ENCODE measurements at regions not wholly inside any gene's neighbourhood (a gene's known extent, or its start where the extent isn't known, plus 50 kb on each side); places are given as distances from the start of the nearest gene placed in this dataset.
"Not testable (repeated sequence)": the region's sequence is repeated elsewhere in the genome, so short reads cannot be mapped to it uniquely, and the experiment has no call there.

DNA sequence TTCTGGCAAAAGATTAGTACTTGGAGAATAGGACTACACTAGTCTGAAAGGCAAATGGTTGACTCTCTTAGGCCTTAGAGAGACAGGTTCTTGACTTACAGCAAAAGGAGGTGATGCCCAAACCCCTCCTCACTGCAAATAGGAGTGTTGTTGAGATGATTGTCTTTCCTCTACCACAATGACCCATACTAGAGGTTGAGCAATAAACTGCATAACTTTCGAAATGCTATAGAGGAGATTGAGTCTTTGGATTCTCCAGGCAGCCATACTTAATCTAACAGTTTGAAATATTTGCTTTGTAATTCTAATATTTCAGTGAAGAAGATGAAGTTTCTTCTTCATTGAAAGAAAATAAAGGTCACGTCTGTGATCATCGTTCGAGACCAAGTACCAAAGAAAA lies 498.5 kb upstream of the GBE1 start:
- no peak for DNase-seq

DNA sequence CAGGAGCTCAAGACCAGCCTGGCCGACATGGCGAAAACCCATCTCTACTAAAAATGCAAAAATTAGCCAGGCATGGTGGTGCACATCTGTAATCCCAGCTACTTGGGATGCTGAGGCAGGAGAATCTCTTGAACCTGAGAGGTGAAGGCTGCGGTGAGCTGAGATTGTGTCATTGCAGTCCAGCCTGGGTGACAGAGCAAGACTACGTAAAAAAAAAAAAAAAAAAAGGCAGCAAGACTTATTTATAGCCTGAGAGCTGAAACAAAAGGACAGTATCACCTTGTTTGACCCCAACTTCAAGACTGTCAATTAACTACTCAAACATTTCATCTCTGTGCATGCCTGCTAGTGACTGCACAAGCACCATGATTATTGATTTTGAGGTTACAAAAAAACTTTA lies 478.9 kb upstream of the GBE1 start:
- no peak for DNase-seq

DNA sequence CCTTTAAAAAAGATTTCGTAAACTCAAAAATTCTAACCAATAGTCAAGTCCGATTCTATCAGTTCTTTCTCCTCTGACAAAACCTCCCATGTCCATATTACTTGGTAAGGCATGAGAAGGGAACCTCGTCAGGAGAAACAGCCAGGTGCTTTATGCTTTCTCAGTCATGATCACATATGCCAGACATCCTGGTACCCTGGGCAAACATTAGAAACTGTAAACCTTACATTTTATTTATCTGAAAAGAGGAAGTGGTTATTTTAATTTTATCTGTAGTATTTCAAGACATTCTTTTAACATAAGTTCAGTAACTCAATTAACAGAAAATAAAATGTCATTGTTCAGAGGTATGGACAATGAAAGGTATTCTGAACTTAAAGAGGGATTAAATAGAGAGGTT lies 474.8 kb upstream of the GBE1 start:
- no peak for DNase-seq

DNA sequence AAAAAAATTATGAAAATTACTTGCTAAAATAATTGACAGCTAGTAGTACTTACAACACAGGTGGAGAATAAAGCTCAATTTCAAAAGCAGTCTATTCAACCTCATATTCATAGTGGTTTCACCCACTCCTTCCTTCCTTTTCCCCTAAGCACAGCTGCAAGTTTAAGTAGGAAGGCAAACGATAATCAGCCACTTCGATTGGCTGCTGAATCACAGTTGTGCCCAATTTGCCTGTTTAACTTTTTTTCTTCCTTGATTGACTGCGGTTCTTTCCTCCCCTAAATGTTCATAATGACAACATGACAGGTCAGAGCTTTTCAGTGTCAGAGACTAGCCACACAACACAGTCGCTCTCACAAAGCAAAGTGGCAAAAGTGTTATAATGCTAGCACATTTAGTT lies 468.0 kb upstream of the GBE1 start:
- no peak for DNase-seq

DNA sequence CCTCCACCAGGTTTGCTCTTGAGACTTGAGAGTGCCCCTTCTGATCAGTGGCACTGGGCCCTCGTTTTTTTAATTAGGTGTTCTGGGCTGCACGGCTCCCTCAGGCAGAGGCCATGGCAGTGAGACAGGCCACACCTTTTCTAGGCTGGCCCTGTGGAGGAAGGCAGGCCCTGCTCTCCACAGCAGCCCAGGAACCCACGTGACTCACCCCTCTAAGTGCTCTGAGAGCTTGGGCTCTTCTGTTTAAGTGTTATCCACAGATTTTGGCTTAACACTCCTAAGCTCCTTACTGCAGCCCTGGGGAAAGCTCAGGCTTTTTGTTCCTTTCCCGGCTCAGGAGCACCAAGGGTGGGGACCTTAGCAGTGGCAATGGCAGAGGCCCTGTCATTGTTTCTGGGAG lies 463.2 kb upstream of the GBE1 start:
- no peak for DNase-seq

DNA sequence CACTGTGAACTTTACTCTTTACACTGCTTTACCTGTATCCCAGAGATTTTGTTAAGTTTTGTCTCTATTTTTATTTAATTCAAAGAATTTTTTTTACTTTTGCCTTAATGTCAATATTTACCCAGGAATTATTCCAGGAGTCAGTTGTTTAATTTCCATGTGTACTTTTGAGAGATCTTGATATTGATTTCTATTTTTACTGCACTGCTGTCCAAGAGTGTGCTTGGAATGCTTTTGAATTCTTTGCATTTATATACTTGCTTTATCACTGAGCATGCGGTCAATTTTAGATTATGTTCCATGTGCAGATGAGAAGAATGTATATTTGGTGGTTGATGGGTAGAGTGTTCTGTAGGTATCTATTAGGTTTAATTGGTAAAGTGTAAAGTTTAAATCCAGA lies 461.0 kb upstream of the GBE1 start:
- DNase-seq: no peak

DNA sequence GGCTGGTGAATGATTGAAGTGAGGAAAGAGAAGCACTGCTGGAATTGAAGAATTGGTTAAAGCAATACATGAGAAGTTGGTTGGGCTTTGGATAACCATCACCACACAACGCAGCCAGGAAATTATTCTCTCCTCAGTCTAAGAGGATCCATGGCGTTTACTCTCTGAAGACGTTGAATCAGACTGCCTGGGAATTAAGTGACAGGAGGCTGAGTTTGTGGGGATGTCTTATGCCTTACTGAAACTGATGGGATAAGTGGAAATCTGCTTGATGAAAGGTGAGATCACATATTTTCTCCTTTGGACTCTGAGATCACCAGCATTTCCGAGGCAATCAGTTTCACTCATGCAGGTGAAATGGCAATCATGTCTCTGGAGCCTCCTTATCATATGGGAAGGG lies 456.1 kb upstream of the GBE1 start:
- DNase-seq: no peak

DNA sequence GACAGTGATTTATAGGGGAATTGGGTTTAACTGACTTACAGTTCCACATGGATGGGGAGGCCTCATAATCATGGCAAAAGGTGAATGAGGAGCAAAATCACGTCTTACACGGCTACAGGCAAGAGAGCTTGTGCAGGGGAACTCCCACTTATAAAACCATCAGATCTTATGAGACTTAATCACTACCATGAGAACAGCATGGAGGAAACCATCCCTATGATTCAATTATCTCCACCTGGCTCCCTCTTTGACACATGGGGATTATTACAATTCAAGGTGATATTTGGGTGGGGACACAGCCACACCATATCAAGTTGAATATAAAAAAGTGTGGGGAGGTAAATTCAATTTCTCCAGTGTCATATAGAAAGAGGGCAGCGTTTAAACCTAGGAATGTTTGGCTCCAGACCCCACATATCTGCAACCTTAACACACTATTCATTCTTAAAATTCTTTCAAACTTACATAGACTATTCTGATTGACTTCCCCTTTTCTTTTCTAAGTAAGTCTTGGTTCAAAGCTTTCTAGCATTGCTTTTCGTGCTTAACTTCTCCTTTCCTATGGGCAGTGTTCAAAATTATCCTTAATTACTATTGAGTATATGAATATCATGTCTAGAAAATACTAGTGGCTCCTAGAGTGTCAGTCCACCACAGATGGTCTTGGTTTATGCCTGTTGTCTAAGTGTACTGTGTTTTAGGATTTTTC lies 446.7 kb upstream of the GBE1 start:
- DNase-seq: no peak

DNA sequence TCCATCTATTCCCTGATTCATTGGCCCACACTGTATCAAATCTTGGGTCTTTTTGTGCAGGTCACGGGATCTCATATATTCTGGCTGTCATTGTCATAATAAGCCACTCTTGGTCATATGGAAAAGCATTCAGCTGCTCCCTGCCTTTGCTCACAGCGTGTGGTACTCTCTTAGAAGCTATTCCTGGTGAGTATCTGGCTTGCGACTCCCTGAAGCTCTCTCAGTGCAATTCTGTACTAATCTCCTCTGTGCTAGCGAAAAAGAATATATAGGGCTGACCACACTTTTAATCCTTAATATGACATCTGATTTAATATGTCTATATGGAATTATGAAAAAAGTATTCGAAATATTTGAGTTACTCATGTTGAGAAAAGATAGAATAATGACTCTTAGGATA lies 440.8 kb upstream of the GBE1 start:
- no peak for DNase-seq

DNA sequence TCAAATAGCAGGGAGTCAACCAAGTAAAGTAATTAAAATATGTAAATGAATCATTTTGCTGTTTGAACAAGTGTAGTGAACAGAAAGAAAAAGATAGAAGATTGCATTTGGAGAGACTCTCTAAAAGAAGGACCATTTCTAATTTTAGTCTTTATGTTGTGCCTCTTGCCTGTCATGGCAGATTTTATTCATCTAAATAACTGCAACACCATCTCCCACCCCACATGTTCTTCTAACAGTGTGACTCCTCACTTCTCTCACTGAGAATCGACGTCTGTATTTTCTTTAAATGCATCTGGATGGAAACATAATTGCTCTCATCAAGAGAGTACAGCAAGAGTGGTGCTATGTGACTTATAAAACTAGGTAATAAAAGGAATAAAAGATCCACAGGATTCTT lies 439.9 kb upstream of the GBE1 start:
- DNase-seq: no peak

DNA sequence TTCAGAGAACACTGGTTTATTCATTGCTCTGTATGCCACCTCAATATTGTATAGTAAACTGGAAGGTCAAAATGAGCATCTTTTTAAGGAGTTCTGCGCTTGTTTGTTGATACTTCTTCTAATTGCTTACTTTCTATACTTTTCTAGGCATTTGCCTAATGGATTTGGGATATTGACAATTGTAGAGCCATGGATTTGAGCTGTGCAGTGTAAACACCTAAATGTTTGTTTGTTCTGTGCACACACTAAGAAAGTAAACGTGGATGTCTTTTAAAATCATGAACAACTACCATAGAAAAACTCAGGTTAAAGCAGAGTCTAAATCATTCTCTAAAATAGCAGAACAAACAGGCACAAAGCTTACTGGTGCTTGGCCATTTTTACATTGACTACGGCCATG lies 436.6 kb upstream of the GBE1 start:
- DNase-seq: no peak

DNA sequence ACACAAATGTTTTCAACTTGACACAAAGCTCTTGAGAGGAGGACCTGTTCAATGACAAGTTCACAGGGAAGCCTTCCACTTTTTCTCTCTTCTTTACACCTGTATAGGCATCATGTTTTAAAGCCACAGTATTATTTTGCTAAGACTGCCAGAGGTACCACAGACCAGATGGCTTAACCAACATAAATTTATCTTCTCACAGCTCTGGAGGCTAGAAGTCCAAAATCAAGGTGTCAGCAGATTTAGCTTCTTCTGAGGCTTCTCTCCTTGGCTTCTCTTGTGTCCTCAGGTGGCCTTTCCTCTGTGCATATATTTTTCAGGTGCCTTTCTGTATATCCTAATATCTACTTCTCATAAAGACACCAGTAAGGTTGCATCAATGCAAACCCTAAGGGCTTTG lies 435.2 kb upstream of the GBE1 start:
- no peak for DNase-seq

DNA sequence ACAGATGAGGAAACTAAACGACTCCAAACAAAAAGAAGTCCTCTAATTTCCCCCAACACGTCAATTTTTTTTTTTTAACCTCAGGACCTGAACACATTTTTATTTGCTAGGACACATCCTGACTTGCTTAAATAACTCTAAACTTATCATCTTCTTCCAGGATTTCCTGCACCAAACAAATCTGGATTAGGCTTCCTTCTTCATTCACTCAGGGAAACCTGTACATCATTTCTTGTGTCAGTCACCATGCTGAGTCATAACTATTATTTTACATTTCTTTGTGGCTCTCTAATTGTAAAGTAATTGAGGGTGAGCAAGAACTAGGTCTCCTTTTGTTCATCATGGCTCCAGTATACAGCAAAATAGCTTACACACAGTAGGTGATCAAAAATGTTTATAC lies 433.4 kb upstream of the GBE1 start:
- no peak for DNase-seq

DNA sequence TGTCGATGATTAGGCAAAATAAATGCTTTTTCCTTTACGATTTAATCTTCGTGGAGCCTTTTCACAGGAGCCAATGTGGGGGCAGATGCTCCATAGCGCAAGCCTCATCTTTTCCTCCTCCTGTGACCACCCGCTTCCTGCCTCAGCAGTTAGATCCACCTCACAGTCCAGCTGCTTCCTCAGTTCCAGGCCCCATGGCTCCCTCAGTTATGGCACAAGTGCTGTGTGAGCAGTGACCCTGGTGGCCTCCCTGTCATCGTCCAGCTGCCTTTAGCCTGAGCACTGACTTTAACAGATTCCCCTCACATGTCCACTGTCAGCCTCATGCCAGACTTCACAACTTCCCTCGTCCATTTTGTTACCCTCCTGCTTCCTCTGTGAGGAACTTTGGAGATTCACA lies 424.6 kb upstream of the GBE1 start:
- DNase-seq: no peak

DNA sequence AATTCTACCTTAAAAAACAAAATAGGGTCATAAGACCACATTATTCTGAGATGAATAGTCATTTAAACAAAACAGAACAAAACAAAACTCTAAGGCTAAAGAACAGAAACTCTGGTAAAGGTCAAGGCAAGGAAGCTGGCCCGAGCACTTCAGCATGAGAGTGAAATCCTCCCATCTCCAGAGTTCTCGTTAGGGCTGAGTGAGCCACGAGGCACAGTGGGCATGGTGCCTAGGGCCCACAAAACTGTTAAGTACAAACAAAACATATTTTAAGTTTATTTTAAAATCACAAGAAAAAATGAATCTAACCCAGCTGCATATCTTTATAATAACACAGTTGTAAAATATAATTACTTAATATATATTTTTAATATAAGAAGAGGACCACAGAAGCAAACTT lies 417.8 kb upstream of the GBE1 start:
- no peak for DNase-seq

DNA sequence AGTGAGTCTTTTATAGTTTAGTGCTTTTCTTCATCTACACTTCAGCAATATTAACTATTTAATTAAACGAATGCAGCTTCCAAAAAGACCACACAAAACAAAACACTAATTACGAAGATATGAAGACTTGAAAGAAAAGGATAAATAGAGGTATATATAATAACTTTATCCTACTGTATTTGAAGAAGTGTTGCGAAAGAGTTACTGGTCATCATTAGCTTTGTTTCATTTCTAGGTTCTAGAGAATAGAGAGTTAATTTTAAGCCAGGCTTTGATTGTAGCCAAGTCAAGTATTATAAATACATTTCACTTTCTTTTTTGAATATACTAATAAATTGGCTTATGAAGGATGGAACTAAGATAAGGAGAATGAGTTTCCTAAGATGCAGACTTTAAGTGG lies 416.8 kb upstream of the GBE1 start:
- no peak for DNase-seq

DNA sequence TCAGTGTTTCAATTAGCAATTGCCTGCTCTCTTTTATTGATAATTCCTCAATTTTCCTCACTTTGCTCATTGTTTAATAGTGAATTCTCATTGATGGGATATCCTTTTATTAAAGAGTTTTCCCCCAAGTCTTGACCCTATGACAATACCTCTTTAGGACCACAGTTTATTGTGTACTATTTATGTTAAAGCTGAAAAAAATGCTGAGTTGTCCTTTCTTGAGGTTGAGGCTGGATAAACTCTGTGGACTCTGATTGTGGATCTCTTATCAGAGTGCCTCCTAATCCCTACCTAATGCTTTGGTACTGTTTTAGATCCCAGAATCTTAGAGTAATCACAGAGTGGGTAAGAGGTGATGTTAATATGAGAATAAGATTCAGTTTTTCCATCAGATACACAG lies 416.3 kb upstream of the GBE1 start:
- no peak for DNase-seq

DNA sequence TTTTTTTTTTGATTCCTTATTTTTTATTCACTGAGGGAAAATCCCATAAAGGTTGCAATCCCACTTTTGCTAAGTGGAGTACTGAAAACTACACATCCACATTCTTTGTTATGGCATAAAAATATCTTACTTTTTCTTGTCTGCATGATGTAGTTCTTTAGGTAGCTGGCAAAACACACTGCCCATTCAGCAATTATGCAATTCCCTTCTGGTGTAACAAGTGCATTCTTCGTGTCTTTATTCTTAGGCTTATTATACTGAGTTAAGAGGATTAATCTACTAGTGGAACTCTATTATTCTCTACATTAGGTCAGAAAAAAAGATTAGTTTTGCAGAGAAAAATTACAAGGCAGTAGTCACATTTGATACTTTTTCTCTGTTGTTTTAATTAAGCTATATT lies 403.8 kb upstream of the GBE1 start:
- DNase-seq: no peak

DNA sequence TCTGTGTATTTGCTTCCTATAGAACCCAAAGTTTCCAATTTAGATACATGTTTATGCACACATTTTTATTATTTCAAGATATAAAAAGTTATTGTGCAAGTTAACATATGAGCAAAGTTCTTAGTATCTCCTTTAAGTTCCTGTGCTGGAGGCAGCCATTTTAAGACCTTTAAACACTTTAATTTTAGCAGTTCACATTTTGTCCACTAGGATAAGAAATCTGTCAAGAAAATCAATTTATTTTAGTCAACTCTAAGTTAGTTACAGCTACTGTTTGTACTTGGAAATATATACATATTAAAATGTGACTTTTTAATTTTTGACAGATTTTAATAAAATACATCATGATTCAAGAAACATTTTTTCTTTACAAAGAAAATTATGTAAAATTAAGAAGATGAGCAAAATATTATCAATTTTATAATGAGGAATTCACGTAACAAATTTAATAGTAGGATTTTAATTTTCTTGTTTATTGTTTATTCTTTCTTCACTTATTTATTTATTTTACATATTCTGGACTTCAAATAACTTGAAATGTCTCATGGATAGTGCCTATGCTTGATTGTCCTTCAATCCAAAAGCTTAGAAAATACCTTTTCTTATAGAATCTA lies 402.6 kb upstream of the GBE1 start:
- no peak for DNase-seq

DNA sequence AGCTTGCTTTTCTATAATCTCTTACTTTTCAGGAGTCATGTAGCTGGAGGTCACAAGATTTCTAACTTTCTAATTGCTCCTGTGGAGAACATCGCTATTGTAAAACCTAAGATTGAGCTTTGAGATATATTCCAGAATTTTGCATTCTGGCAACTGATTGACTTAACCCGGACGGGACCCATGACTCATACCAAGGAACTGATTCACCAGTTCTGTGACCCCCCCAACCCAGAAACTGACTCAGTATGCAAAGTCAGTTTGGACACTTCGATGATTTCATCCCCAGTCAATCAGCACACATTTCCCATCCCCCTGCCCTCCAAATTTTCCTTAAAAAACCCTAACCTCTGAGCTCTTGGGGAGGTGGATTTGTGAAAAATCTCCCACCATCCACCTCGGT lies 396.5 kb upstream of the GBE1 start:
- DNase-seq: no peak

DNA sequence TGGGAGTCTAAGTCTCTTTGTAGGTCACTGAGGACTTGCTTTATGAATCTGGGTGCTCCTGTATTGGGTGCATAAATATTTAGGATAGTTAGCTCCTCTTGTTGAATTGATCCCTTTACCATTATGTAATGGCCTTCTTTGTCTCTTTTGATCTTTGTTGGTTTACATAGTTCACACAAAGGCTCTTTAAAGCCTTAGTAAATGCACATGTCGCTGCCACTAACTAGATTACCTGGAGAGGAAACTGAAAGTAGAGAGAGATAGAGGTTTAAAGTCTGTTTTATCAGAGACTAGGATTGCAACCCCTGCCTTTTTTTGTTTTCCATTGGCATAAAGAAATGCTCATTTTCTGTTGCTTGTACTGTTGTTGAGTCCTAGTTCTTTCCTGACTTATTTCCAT lies 392.4 kb upstream of the GBE1 start:
- DNase-seq: not testable (repeated sequence)

DNA sequence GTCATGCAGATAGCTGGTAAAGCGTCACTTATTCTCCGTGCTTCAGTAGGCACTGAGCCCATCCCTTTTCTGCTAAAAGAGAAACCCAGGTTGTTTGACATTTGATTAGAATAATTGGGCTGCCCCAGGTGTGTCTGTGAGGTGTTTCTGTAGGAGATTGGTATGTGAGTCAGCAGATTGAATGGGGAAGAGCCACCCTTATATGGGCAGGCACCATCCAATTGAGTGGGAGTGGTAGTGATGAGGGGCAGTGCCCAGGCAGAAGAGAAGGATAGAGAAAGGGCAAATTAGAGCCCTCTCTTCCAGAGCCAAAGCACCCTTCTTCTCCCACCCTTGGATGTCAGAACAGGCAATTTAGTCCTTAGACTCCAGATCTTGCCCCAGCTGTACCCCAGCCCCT lies 384.3 kb upstream of the GBE1 start:
- no peak for DNase-seq

DNA sequence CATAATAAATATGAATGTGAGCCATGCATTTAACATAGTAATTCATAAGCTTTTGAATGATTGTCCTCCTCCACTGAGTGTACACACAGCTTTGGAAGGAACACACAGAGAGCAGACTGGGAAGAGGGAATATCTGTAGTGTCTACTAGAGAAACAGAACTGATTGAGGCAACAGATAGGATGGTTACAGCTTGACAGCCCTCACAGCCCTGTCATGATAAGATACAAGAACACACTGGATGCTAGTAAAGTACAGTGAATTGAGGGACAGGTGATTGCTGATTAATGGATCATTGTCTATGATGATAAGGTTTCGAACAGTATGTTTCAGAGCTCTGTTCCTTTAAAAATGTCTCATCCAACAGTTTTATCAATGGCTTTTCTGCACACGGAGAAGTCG lies 383.4 kb upstream of the GBE1 start:
- DNase-seq: no peak

DNA sequence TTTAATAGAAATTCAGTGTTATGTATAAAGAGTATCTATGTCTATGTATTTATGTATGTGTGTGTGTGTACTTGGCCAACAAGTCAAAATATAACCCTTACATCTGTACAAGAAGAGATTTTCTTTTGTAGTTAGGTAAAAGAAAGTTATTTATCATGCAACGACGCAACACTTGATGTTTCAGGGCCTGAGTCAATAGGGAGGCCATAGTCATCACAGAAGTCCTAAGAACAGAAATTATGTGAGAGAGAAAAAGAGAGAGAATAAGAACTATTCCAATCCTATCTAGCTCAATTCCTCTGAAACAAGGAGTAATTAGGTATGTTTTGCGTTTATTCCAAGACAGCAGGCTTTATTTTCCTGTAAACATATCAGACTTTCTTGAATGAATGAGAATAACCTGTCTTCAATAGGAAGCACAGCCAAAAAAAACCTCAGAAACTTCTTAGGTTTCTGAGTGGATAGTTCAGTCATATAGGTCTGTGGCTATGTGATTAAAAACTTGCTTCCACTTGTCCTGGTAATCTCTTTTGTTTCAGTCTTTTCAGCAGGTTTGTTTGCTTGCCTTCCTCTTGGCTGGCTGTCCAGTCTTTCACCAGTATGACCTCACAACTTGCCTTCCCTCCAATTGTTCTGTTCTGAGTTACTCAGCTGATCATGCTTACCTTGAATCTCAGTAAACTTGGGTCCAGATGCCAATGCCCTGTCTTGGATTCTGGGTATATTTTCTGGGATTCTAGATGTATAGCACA lies 382.4 kb upstream of the GBE1 start:
- no peak for DNase-seq

DNA sequence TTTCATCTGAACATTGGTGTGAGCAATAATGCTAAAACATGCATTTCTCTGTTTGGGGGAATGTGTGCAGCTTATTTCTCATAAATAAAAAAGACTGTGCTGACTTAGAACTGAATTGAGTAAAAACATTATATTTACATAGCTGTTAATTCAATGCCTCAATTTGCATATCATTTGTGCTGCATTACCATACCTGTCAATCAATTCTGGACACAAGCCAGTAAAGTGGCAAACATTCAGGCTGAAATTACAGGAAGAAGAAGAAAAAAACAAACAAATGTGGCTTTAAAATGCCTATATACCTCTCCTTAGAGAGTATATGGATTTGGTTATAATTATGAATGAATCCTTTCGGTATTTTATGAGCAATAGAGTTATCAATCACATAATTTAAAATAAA lies 380.1 kb upstream of the GBE1 start:
- no peak for DNase-seq

Data from CD4-positive, alpha-beta T cell treated with Interleukin-15 for 1 hour (primary cell).